ENCODE measurements at regions not wholly inside any gene's neighbourhood (a gene's known extent, or its start where the extent isn't known, plus 50 kb on each side); places are given as distances from the start of the nearest gene placed in this dataset.
"Not testable (repeated sequence)": the region's sequence is repeated elsewhere in the genome, so short reads cannot be mapped to it uniquely, and the experiment has no call there.

DNA sequence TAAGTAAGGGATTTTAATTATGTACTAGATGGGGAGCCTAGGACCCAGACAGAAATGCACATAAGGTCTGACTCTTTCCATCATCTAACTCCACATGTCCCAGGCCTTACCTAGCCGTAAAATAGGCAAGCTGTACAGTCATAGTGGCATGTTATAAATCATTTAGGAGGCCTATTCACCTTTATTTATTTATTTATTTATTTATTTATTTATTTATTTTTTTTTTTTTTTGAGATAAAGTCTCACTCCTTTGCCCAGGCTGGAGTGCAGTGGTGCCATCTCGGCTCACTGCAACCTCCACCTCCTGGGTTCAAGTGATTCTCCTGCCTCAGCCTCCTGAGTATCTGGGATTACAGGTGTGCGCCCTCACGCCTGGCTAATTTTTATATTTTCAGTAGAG, 55.6 kb upstream of the KIT start:
- ATAC-seq: not testable (repeated sequence)

DNA sequence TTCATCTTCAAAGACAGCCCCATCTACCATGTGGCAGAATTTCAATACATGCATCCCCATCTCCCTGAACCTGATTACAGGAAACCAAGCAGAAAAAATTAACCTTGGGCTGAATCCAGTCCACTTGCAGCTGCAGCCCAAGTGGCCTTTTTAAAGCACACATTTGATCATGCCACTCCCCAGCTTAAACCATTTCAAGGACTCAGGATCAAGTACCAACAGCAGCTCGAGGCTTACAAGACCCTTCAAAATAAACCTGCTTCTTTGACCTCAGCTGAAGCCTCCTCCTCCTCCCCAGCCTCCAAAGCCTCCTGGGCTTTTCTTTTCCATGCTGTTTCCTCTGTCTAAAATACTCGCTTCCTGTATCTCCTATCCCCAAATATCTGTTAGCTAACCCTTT, 50.7 kb upstream of the KIT start:
- no peak for ATAC-seq
- TF ChIP-seq PPARA (CRISPR knock-in tag; IDR thresholded peaks at IDR 0.05; ENCODE audit: borderline replicate concordance) (no peak), CSDC2 (CRISPR knock-in tag; IDR thresholded peaks at IDR 0.05) (no peak), SNAI2 (CRISPR knock-in tag; IDR thresholded peaks at IDR 0.05) (no peak), ZC3H10 (CRISPR knock-in tag; IDR thresholded peaks at IDR 0.05) (no peak), RARB (CRISPR knock-in tag; IDR thresholded peaks at IDR 0.05) (no peak), GLIS3 (CRISPR knock-in tag; IDR thresholded peaks at IDR 0.05) (no peak), TOX (CRISPR knock-in tag; IDR thresholded peaks at IDR 0.05; ENCODE audit: borderline replicate concordance) (no peak), ZFP3 (CRISPR knock-in tag; IDR thresholded peaks at IDR 0.05) (no peak), ZNF70 (CRISPR knock-in tag; IDR thresholded peaks at IDR 0.05) (no peak), ZFP30 (CRISPR knock-in tag; IDR thresholded peaks at IDR 0.05) (no peak), ESRRG (CRISPR knock-in tag; IDR thresholded peaks at IDR 0.05) (no peak), ISL1 (CRISPR knock-in tag; IDR thresholded peaks at IDR 0.05) (no peak), ZNF8 (CRISPR knock-in tag; IDR thresholded peaks at IDR 0.05) (no peak), TCF4 (CRISPR knock-in tag; IDR thresholded peaks at IDR 0.05; ENCODE audit: borderline replicate concordance) (no peak), ZNF565 (CRISPR knock-in tag; conservative IDR thresholded peaks at IDR 0.05; ENCODE audit: low read depth) (no peak), BACH2 (CRISPR knock-in tag; IDR thresholded peaks at IDR 0.05; ENCODE audit: borderline replicate concordance) (no peak)
- TF ChIP-seq, protein P1, sequence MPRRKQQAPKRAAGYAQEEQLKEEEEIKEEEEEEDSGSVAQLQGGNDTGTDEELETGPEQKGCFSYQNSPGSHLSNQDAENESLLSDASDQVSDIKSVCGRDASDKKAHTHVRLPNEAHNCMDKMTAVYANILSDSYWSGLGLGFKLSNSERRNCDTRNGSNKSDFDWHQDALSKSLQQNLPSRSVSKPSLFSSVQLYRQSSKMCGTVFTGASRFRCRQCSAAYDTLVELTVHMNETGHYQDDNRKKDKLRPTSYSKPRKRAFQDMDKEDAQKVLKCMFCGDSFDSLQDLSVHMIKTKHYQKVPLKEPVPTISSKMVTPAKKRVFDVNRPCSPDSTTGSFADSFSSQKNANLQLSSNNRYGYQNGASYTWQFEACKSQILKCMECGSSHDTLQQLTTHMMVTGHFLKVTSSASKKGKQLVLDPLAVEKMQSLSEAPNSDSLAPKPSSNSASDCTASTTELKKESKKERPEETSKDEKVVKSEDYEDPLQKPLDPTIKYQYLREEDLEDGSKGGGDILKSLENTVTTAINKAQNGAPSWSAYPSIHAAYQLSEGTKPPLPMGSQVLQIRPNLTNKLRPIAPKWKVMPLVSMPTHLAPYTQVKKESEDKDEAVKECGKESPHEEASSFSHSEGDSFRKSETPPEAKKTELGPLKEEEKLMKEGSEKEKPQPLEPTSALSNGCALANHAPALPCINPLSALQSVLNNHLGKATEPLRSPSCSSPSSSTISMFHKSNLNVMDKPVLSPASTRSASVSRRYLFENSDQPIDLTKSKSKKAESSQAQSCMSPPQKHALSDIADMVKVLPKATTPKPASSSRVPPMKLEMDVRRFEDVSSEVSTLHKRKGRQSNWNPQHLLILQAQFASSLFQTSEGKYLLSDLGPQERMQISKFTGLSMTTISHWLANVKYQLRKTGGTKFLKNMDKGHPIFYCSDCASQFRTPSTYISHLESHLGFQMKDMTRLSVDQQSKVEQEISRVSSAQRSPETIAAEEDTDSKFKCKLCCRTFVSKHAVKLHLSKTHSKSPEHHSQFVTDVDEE (CRISPR knock-in tag; IDR thresholded peaks at IDR 0.05): no peak
- TF ChIP-seq, protein P2, sequence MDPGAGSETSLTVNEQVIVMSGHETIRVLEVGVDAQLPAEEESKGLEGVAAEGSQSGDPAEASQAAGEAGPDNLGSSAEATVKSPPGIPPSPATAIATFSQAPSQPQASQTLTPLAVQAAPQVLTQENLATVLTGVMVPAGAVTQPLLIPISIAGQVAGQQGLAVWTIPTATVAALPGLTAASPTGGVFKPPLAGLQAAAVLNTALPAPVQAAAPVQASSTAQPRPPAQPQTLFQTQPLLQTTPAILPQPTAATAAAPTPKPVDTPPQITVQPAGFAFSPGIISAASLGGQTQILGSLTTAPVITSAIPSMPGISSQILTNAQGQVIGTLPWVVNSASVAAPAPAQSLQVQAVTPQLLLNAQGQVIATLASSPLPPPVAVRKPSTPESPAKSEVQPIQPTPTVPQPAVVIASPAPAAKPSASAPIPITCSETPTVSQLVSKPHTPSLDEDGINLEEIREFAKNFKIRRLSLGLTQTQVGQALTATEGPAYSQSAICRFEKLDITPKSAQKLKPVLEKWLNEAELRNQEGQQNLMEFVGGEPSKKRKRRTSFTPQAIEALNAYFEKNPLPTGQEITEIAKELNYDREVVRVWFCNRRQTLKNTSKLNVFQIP (CRISPR knock-in tag; IDR thresholded peaks at IDR 0.05; ENCODE audit: borderline replicate concordance, low read depth): no peak
- TF ChIP-seq, protein P3, sequence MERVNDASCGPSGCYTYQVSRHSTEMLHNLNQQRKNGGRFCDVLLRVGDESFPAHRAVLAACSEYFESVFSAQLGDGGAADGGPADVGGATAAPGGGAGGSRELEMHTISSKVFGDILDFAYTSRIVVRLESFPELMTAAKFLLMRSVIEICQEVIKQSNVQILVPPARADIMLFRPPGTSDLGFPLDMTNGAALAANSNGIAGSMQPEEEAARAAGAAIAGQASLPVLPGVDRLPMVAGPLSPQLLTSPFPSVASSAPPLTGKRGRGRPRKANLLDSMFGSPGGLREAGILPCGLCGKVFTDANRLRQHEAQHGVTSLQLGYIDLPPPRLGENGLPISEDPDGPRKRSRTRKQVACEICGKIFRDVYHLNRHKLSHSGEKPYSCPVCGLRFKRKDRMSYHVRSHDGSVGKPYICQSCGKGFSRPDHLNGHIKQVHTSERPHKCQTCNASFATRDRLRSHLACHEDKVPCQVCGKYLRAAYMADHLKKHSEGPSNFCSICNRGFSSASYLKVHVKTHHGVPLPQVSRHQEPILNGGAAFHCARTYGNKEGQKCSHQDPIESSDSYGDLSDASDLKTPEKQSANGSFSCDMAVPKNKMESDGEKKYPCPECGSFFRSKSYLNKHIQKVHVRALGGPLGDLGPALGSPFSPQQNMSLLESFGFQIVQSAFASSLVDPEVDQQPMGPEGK (CRISPR knock-in tag; IDR thresholded peaks at IDR 0.05; ENCODE audit: borderline replicate concordance): no peak

DNA sequence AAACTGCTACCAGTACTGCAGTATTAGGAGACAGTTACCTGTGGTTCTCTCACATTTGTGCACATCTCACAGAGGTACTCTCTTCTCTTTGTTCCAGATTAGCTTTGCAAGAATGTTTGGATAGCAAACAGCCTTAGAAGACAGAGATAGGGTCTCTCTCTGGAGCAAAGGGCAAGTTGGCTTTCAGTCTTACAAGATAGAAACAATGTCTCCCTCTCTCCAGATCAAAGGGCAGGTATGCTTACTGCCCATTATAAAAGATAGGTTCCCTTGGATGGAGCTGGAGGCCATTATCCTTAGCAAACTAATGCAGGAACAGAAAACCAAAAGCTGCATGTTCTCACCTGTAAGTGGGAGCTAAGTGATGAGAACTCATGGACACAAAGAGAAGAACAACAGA, 50.2 kb upstream of the KIT start:
- ATAC-seq: no peak
- no peak for TF ChIP-seq ISL1 (CRISPR knock-in tag; IDR thresholded peaks at IDR 0.05)

All from SK-N-SH treated with all-trans-retinoic acid at 6 μM for 48 hours (cell line).